Gastroesophageal sphincter (tissue), 3 donors: ENCODE measurements at regions not wholly inside any gene's neighbourhood (a gene's known extent, or its start where the extent isn't known, plus 50 kb on each side); places are given as distances from the start of the nearest gene placed in this dataset.

Source experiments
- EP300 ChIP-seq: sonication (generic); formaldehyde crosslinking; IDR thresholded peaks from one replicate; pipeline ENCODE4 v1.6.1; 2017; ENCODE audit warnings: antibody characterized with exemption, mild to moderate bottlenecking
- POLR2A ChIP-seq, 2 donors: fragments of 450-650 bp; IDR thresholded peaks; one replicate each; pipeline ENCODE4 v1.6.1; 2017; ENCODE audit warnings: antibody characterized with exemption in 2 of 2, mild to moderate bottlenecking in 2 of 2, moderate library complexity in 1 of 2
- POLR2AphosphoS5 ChIP-seq: sonication (generic); formaldehyde crosslinking; IDR thresholded peaks from one replicate; pipeline ENCODE4 v1.6.1; 2017; ENCODE audit warnings: antibody characterized with exemption
- TF ChIP-seq, protein P1 (sequence below), 4 experiments: fragments of 200-600 bp in 2 of 4; fragments of 450-650 bp in 2 of 4; sonication (generic) in 1 of 4; IDR thresholded peaks; one replicate each; pipeline ENCODE4 v1.5.1; 2017 to 2019; ENCODE audit warnings: antibody characterized with exemption in 4 of 4, mild to moderate bottlenecking in 2 of 4, moderate library complexity in 2 of 4

DNA sequence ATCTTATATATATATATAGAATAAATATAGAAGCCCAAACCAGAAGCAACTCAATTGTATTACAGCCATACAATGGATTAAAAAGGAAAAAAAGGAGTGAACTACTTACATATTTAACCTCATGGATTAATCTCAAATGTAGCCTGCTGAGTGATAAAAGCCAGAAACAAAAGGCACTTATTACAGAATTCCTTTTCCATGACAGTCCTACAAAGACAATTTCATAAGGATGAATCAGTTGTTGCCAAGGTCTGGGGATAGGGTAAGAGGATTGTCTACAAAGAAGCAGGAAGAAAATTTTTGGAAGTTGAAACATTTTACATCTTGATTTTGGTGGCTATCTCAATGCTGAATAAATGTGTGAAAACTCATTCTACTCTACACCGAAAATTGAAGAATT is 103.9 kb upstream of the DCC start:
- TF ChIP-seq POLR2A (IDR thresholded peaks at IDR 0.05) (no peak), EP300 (no peak), POLR2AphosphoS5 (no peak)
- TF ChIP-seq, protein P1, sequence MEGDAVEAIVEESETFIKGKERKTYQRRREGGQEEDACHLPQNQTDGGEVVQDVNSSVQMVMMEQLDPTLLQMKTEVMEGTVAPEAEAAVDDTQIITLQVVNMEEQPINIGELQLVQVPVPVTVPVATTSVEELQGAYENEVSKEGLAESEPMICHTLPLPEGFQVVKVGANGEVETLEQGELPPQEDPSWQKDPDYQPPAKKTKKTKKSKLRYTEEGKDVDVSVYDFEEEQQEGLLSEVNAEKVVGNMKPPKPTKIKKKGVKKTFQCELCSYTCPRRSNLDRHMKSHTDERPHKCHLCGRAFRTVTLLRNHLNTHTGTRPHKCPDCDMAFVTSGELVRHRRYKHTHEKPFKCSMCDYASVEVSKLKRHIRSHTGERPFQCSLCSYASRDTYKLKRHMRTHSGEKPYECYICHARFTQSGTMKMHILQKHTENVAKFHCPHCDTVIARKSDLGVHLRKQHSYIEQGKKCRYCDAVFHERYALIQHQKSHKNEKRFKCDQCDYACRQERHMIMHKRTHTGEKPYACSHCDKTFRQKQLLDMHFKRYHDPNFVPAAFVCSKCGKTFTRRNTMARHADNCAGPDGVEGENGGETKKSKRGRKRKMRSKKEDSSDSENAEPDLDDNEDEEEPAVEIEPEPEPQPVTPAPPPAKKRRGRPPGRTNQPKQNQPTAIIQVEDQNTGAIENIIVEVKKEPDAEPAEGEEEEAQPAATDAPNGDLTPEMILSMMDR (IDR thresholded peaks at IDR 0.05) = no peak
